HS-5 (cell line): ENCODE measurements at regions not wholly inside any gene's neighbourhood (a gene's known extent, or its start where the extent isn't known, plus 50 kb on each side); places are given as distances from the start of the nearest gene placed in this dataset.
"Not testable (repeated sequence)": the region's sequence is repeated elsewhere in the genome, so short reads cannot be mapped to it uniquely, and the experiment has no call there.

Source experiments
- DNase-seq: peaks from one replicate; pipeline ENCODE4 v3.0.0-alpha.2; 2012; ENCODE audit warnings: low read depth

DNA sequence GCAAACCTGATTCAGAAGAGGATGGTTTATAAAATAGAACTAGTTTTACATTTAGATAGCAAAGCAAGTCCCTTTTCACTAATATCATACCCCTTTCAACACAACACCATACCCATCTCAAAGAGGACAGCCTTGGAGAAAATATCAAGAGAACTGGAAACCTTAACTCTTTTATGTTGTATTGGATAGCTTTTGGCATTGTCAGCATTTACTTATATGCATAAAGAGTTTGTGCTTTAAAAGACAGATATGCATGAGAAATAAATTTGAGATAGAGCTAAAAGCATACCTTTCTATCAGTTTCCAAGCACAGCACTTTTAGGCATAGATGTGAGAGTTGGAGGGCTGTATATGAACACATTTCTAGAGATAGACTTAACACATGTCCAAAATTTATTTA lies 799.3 kb upstream of the ACO1 start:
- DNase-seq: no peak

DNA sequence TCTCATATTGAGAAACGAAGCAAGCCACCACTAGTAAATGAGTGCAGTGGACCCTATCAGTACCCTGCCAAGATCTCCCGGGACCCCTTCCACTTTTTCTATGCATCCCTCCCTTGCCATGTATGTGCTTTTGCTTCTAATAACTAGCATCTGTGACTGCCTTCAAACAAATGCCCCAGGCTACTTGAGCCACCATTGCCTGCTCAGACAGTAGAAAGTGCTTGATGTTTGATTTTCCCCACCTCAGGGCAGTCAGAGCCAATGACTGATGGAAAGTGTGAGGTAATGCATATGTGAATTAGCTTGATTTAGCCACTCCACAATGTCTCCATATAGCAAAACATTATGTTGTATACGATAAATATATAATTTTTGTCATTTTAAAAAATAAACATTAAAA lies 797.3 kb upstream of the ACO1 start:
- DNase-seq: no peak

GRCh38 chr9:31588006-31588405 lies 796.4 kb upstream of the ACO1 start:
- no peak for DNase-seq

DNA sequence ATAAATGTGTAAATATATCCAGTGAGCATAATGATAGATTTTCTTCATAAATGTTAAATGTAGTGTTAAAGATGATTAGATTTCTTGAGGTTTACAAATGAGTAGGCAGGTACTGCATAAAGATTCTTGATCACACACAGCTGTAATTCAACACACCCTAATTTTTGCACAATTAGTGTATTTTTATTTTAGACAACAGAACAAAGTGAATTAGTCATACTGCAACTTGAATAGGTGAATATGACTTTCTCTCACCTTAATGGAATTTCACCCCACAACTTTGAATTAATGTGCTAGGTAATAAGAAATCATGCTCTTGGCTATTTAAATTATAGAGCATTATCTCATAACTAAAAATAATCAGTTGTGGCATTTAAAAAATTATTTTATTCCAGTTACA lies 795.7 kb upstream of the ACO1 start:
- no peak for DNase-seq

DNA sequence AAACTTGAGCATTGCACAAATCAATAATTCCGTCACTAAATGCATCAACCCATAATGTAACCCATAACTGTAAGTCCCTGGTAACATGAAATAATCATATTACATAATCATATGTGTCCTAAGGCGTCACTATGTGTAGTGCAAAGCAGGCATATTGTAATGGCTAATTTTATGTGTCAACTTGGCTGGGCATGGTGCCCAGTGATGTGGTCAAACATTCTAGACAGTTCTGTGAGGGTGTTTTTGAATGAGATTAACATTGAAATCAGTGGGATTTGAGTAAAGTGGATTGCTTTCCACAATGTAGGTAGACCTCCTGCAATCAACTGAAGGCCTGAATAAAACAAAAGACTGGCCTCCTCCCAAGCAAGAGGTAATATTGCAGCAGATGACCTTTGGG lies 794.4 kb upstream of the ACO1 start:
- DNase-seq: no peak

GRCh38 chr9:31597086-31597485 lies 787.4 kb upstream of the ACO1 start:
- not testable (repeated sequence) for DNase-seq

DNA sequence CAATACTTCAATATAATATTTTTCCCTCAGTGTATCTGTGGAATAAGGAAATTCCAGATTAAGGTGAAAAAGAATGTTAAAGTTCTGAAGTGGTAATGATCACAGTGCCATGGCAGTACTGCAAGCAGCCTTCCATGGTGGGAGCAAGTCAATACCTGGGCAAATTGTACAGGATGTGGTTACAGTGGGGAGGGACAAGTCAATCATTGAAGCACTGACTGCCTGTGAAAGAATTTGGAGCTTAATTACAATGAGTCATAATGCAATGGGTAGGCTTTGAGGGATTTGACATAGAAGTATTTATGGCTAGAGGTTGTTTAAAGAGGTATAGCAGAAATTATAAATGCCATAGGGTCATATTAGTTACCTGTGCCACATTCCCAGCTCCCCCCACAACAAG lies 786.5 kb upstream of the ACO1 start:
- peak; percentile 35 for DNase-seq

- no peak for DNase-seq
Observed at GRCh38 chr9:31601666-31602065, 782.8 kb upstream of the ACO1 start.

DNA sequence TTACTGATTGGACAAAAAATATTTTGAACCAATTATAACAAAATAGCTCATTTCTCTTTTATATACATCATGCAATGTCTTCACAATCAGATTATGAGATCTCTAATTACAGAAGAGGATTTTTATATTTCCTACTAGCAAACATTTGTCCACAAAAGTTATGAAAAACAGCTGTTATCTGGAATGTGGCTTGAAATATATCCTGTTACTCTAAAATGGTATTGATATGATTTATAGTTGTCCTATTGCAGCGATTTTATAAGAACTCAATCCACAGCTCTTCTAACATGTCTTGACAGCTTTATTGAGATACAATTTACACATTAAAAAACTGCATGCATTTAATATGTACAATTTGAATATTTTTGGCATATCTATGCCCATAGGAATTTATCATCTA lies 779.9 kb upstream of the ACO1 start:
- no peak for DNase-seq

DNA sequence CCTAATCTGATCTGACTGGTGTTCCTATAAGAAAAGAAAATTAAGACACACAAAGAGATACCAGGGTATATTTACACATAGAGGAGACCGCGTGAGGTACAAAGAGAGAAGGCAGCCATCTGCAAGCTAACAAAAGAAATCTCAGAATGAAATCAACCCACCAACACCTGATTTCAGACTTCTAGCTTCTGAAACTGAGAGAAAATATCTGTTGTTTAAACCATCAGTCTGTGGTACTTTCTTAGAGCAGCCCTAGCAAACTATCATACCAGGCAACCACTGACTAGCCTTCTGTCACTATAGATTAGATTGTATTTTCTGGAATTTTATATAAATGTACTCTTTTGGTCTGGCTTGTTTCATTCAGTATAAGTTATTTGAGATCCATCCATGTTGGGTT lies 779.3 kb upstream of the ACO1 start:
- no peak for DNase-seq

GRCh38 chr9:31606678-31607077 lies 777.8 kb upstream of the ACO1 start:
- DNase-seq: no peak

DNA sequence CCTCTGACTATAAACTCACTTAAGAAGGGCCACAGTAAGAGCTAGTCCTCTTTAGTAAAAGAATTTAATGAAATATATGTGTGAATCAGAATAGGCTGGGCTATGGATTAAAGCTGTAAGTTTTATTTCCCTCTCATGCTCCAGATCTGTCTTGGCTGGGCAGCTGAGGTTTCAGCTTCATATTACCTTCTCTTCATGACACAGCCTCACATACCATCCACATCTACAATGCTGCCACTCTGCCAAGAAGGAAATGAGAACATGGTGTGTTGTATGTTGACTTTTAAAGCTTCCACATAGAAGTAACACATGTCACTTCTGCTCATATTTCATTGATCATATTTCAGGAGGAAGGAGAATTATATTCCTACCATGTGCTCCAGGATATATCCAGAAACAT lies 776.0 kb upstream of the ACO1 start:
- DNase-seq: no peak

GRCh38 chr9:31608881-31609280 lies 775.6 kb upstream of the ACO1 start:
- no peak for DNase-seq

DNA sequence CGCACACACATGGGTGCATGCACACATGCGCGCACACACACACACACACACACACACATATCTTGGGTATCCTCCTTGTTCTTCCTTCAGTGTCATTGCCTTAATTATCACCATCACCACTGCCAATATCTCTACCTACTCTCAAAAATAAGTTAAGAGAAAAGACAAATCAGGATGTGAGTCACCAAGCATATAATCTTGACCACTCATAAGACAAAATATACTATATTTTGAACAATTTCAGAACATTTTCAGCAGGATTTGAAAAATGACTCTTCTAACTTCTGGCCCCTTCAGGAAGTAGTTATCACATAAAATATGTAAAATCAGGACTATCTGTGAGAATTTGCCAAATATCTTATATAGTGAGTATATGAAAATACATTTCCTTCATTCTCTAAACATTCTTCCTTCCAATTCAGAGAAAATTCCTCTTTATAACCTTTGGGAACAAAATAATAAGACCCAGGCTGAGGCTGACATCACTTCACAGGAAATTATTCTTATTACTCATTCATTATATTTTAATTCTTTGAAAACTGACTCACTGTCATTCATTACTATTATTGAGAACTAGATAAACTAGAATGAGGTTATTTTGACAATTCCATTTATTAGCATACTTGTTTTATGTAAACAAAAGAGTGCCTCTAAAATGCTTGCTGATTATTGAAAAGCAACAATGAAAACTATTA lies 772.0 kb upstream of the ACO1 start:
- peak; percentile 40 for DNase-seq

DNA sequence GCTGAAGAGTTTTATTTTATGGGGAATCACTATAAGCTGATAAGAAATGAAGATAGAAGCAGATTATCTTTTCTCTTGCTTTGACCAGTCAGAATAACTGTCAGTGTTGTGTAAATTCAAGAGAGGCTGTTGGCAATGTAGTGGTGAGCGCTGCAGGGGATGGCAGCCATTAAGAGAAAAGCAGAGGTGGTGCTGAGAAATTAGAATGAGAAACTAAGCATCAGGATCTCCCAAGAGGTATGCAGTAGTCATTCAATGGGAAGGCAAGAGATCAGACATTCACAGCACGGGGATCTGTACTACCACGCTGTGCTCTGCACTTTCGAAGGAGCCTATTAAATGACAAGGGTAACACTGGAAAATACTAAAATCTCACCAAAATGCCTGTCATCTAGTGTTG lies 768.5 kb upstream of the ACO1 start:
- no peak for DNase-seq

DNA sequence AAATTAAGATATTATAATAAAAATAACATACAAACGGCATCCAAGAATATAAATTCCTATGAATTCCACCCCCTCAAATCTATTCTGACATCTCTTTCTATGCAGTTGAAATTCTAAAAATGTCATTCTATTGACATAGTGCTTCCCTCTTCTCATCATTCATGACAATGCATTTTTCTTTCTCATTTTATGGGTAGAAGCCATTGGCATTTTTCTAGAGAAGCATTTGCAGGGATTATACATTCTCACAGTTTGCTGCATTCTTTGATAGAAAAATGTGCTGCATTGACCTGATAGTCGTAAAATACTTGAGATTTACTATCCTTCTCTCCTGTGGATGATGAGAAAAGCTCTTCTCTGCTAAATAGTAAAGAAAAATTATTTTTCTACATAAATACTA lies 760.9 kb upstream of the ACO1 start:
- no peak for DNase-seq

GRCh38 chr9:31629292-31629691 lies 755.2 kb upstream of the ACO1 start:
- DNase-seq: no peak

- DNase-seq: no peak
Observed at GRCh38 chr9:31637265-31637664, 747.2 kb upstream of the ACO1 start.

GRCh38 chr9:31637861-31638260 lies 746.6 kb upstream of the ACO1 start:
- no peak for DNase-seq

DNA sequence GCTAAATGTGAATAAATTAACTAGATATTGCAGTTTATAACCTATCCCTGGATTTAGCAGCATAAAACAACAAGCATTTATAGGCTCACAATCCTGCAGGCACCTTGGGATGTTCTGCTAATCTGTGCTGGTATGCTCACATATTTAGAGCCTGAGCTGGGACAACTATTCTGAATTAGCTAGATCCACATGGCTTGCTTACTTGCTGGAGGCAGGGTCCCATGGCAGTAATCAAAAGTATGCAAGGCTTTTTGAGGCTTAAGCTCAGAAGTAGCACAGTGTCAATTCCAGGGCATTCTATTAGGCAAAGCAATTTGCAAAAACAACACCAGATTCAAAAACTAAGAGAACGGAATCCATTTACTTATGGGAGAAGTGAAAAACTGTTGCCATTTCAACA lies 745.0 kb upstream of the ACO1 start:
- DNase-seq: no peak

DNA sequence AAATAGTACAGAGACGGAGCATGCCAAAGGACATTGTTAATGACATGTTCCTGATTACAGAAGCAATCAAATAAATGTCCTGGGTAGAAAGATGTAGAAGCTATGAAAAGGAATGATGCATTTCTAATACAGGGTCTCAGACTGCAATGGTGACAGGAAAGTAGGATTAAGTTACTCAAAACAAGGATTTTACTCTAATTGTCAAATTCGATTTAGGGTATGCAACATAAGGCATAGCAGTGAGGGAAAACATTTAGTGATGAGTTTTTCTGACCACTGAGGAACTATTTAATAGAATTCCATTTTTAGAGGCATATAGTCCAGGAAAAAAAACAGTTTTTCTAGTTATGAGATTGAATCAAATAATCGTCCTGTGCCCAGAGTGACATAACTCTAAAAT lies 715.1 kb upstream of the ACO1 start:
- no peak for DNase-seq

DNA sequence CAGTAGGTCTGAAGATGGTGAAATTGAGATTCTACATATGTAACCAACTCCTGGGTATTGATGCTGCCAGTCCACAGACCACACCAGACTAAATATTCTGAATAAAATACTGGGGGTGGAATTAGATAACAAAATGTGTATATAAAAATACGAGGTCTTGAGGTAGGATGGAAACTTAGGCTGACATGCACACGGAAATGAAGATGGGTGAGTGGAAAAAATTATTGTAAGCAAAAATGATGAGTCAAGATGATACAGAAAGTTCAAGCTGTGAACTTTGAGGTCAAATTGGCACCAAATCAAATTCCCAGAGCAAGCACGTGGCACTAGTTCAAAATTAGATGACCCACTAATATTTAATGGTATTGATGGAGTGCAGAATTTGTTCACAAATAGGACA lies 713.4 kb upstream of the ACO1 start:
- DNase-seq: no peak

- DNase-seq: peak; percentile 28
Observed at GRCh38 chr9:31674264-31674663, 710.2 kb upstream of the ACO1 start.

DNA sequence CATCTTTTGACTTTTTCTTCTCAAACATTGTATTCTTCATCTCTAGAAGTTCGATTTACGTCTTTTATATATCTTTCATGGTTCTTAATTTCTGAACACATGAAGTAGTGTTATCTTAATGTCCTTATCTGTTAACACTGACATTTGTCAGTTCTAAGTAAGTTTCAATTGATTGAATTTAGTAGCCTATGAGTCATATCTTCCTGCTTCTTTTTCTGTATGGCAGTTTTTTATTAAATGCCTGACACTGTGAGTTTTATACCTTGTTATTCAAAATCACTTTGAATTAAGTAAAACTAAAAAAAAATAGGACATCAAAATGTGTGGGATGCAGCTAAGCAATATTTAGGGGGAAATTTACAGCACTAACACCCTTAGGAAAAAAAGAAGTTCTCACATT lies 707.0 kb upstream of the ACO1 start:
- DNase-seq: no peak

- no peak for DNase-seq
Observed at GRCh38 chr9:31677877-31678276, 706.6 kb upstream of the ACO1 start.
